Stomach (tissue), 4 donors: ENCODE measurements at regions not wholly inside any gene's neighbourhood (a gene's known extent, or its start where the extent isn't known, plus 50 kb on each side); places are given as distances from the start of the nearest gene placed in this dataset.

Experiments used
- EP300 ChIP-seq: sonication (generic); formaldehyde crosslinking; IDR thresholded peaks from one replicate; pipeline ENCODE4 v1.6.1; 2017; ENCODE audit warnings: antibody characterized with exemption
- POLR2A ChIP-seq, 4 donors: fragments of 450-650 bp; IDR thresholded peaks; one replicate each; pipeline ENCODE4 v1.6.1; 2016; ENCODE audit warnings: antibody characterized with exemption in 4 of 4, control low read depth in 2 of 4, mild to moderate bottlenecking in 1 of 4, moderate library complexity in 1 of 4
- TF ChIP-seq, protein P1 (sequence below), 7 experiments: fragments of 450-650 bp in 4 of 7; fragments of 200-600 bp in 3 of 7; sonication (generic) in 3 of 7; IDR thresholded peaks; one replicate each; pipeline ENCODE4 v1.5.1; 2016 to 2019; ENCODE audit warnings: antibody characterized with exemption in 7 of 7, control low read depth in 2 of 7, mild to moderate bottlenecking in 1 of 7

DNA sequence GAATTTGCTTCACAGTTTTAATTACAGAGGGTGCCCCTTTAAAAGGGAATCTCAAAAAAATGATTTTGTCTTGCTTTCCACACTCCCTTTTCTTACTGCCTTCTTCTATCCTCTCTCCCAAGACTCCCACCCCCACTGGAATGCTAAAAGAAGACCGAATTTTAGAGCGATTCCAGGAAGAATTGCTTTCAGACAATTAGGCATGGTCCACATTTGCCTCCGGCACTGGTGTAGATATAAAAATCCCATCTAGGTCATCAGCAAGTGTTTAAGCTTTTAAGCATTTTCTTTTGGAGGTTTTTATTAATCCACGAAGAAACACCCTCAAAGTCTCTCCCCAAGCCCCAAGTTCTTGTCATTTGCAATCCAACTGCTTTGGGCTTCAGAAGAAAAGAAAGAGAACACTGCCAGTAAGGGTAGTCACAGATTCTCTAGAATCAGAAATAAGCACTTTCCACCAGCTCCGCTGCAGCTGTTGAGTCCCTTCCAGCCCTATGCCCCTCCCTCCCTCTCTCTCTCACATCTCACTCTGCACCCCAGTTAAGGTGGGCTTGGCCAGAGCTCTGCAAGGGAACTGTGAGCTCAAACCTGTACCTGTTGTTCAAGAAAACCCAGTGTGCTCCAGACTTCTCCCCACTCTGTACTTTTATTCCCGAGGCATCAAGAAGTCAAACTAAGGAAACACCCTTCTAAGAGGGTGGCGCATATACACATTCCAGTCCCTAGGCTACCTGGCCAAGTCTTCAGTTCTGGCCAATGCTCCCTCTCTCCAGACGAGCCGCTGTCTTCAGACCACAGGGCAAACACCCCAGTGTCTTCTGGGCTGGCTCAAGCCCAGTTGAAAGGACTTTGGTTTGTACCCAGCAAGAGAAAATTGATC is 170.2 kb downstream of the RGS9 start:
- TF ChIP-seq, protein P1, sequence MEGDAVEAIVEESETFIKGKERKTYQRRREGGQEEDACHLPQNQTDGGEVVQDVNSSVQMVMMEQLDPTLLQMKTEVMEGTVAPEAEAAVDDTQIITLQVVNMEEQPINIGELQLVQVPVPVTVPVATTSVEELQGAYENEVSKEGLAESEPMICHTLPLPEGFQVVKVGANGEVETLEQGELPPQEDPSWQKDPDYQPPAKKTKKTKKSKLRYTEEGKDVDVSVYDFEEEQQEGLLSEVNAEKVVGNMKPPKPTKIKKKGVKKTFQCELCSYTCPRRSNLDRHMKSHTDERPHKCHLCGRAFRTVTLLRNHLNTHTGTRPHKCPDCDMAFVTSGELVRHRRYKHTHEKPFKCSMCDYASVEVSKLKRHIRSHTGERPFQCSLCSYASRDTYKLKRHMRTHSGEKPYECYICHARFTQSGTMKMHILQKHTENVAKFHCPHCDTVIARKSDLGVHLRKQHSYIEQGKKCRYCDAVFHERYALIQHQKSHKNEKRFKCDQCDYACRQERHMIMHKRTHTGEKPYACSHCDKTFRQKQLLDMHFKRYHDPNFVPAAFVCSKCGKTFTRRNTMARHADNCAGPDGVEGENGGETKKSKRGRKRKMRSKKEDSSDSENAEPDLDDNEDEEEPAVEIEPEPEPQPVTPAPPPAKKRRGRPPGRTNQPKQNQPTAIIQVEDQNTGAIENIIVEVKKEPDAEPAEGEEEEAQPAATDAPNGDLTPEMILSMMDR (IDR thresholded peaks at IDR 0.05): no peak
- TF ChIP-seq POLR2A (IDR thresholded peaks at IDR 0.05) (no peak), EP300 (no peak)
